Thyroid gland (tissue), 4 donors: ENCODE measurements at regions not wholly inside any gene's neighbourhood (a gene's known extent, or its start where the extent isn't known, plus 50 kb on each side); places are given as distances from the start of the nearest gene placed in this dataset.

Source experiments
- CTCF ChIP-seq, 6 experiments: fragments of 200-600 bp in 3 of 6; fragments of 450-650 bp in 3 of 6; sonication (generic) in 3 of 6; IDR thresholded peaks; one replicate each; pipeline ENCODE4 v1.5.1; 2016 to 2019; ENCODE audit warnings: antibody characterized with exemption in 6 of 6, mild to moderate bottlenecking in 2 of 6, inconsistent platforms in 1 of 6, moderate library complexity in 1 of 6
- POLR2A ChIP-seq, 2 donors: fragments of 450-650 bp; IDR thresholded peaks; one replicate each; pipeline ENCODE4 v1.6.1; 2017; ENCODE audit warnings: antibody characterized with exemption in 2 of 2, mild to moderate bottlenecking in 2 of 2, moderate library complexity in 1 of 2

DNA sequence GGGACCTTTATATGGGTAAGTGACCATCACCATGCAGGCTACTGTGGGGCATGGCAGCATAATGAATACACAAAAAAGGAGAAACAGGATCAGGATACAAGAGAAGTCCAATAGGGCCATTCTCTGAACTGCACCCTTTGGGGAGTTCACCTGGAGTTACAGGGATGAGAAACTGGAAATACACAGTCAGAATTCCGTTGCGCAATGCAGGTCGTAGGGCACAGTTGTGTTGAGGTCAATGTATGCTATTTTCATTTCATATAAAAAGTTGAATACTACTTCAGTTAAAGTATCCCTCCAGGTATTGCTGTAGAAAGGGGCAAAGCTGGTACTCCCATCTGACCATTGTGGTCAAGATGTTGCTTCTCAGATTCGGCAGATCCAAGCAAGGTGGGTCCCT, 471.4 kb downstream of the DMRT2 start:
- TF ChIP-seq CTCF (IDR thresholded peaks at IDR 0.05) (no peak), POLR2A (IDR thresholded peaks at IDR 0.05) (no peak)
